ENCODE measurements at regions not wholly inside any gene's neighbourhood (a gene's known extent, or its start where the extent isn't known, plus 50 kb on each side); places are given as distances from the start of the nearest gene placed in this dataset.

GRCh38 chr21:27795418-27795817 is 828.5 kb upstream of the ADAMTS5 start:
- TF ChIP-seq CTCF (IDR thresholded peaks at IDR 0.05; ENCODE audit: insufficient read depth, low read depth, low read length) = no peak
- no peak for TF ChIP-seq EZH2 (IDR thresholded peaks at IDR 0.05; ENCODE audit: insufficient read depth, low read length)
